ENCODE measurements at regions not wholly inside any gene's neighbourhood (a gene's known extent, or its start where the extent isn't known, plus 50 kb on each side); places are given as distances from the start of the nearest gene placed in this dataset.

DNA sequence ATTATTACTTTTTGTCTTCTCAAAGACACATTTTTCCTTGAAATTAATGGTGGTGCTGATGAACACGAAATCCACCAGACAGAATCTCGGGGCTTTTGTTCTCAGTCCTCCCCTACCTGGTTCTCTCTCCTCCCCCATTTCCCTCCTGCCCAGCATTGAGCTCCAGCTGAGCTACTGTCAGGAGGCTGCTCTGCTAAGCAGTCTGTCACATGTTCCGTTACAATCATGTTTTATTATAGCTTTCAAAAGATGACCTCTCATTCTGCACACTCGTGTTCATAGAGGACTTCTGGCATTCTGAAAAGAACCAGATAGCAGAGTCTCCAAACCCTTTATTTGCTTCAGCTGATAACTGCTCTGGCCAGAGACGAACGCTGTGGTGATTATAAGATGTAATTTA is 732.5 kb upstream of the RBFOX1 start:
- no peak for DNase-seq (ENCODE audit: low read depth, low spot score)

DNA sequence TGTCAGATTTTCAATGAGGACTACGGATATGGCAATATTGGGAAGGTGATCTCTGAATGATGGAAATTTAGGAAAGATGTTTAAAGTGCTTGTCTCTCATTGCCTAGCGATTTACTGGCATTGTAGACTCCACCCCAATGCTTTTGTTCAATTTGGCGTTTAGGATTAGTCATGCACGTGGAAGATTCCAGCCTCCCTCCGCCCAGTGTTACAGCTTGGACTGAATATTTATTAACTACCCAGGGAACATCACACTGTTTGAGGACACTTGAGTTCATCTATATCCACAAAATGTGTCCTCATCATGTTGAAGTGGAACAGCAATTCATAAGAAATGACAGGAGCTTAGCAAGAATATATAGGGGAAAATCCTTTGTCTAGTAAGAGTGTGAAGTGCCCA is 738.8 kb upstream of the RBFOX1 start:
- DNase-seq (ENCODE audit: low read depth, low spot score) = no peak

GRCh38 chr16:6576606-6577005 is 756.0 kb upstream of the RBFOX1 start:
- DNase-seq (ENCODE audit: low read depth, low spot score) = no peak

- DNase-seq (ENCODE audit: low read depth, low spot score) = no peak
These were observed 756.5 kb upstream of the RBFOX1 start for GRCh38 chr16:6576113-6576512.

DNA sequence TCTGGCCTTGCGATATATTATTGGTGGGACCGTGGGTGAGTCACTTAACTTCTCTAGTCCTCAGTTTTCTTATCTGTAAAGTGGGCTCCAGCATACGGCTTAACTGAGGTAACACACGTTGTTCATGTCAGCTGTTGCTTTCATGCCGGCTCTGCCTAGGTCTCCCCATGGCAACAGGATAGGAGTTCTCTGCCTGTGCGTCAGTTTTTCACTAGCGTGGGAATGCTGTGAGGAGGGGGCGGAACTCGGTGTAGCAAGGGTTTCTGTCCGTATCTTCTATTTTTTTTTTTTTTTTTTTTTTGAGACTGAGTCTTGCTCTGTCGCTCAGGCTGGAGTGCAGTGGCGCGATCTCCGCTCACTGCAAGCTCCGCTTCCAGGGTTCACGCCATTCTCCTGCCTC is 758.5 kb upstream of the RBFOX1 start:
- no peak for DNase-seq (ENCODE audit: low read depth, low spot score)

- DNase-seq (ENCODE audit: low read depth, low spot score) = no peak
These were observed 759.1 kb upstream of the RBFOX1 start for GRCh38 chr16:6573577-6573976.

DNA sequence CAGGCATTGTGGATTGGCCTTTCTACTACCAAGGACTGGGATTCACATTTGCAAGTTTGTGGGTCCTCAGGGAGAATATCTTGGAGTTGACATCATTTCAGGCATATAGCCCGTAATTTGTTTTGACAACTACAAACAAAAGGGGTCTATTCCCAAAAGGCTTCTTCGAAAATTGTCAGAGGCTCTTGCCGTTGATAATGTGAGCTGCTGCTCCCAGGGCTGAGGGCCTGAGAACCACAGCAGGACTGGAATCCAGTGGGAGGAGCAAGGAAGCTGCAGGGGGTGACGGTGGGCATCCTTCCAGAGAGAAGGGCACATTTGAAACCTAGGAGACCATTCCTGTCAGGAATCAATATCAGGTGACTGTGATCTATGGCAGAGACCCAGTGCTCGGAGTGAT is 761.6 kb upstream of the RBFOX1 start:
- DNase-seq (ENCODE audit: low read depth, low spot score) = no peak

- no peak for DNase-seq (ENCODE audit: low read depth, low spot score)
These were observed 762.1 kb upstream of the RBFOX1 start for GRCh38 chr16:6570530-6570929.

- no peak for DNase-seq (ENCODE audit: low read depth, low spot score)
These were observed 769.7 kb upstream of the RBFOX1 start for GRCh38 chr16:6562986-6563385.

- DNase-seq (ENCODE audit: low read depth, low spot score) = no peak
These were observed 772.1 kb upstream of the RBFOX1 start for GRCh38 chr16:6560306-6561100.

DNA sequence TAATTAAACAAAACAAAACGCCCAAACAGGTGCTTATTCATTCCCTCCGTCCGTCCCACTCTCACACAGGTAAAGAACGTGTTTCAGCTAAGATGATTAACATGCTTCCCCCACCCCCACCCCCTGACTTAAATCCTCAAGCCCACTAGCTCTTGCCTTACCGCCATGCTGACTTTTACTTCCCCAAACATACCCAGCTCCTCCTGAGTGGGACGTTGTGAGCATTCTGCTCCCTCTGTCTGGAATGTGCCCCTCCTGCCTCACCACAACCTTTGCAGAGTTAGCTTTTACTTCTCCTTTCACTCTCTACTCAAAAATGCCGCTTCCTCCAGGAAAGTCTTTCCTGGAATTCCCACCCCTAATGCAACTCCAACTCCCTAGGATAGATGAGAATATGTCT is 774.0 kb upstream of the RBFOX1 start:
- DNase-seq (ENCODE audit: low read depth, low spot score) = no peak

DNA sequence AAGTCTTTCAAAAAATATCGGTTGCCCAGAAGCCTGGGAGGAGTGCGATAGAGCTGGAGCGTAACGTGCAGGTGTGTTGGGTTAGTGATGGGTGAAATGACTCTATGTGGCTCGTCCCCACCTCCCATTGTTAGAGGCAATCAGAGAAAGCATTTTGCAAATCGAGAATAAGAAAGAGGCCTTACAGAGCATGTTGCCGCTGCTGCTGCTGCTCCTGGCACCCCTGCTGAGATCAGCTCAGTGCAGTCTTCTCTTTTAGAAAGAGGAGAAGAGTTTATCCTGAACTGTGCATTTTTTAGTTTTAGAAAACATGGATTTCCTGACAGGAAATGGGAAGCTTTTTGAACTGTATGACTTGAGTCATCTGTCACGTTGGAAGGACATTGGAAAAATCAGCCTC is 774.5 kb upstream of the RBFOX1 start:
- no peak for DNase-seq (ENCODE audit: low read depth, low spot score)

- DNase-seq (ENCODE audit: low read depth, low spot score) = no peak
These were observed 775.2 kb upstream of the RBFOX1 start for GRCh38 chr16:6557353-6558023.

GRCh38 chr16:6549415-6549814 is 783.2 kb upstream of the RBFOX1 start:
- no peak for DNase-seq (ENCODE audit: low read depth, low spot score)

DNA sequence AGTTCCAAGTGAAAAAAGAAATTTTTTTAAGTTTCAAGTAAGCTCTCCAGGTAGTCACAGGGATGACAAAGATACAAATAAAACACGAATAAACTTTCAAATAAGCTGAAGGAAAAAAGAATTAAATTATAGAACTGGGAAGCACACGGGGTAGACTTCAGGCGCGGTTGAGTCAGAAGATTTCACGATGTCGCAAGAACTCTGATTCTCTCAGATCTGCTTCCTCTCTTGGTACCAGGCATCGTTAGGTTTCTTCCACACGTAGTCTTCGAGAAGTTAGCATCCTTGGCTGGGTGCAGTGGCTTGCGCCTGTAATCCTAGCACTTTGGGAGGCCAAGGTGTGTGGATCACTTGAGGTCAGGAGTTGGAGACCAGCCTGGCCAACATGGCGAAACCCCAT is 784.1 kb upstream of the RBFOX1 start:
- DNase-seq (ENCODE audit: low read depth, low spot score) = no peak

- DNase-seq (ENCODE audit: low read depth, low spot score) = no peak
These were observed 785.5 kb upstream of the RBFOX1 start for GRCh38 chr16:6547131-6547530.

GRCh38 chr16:6545329-6545728 is 787.3 kb upstream of the RBFOX1 start:
- DNase-seq (ENCODE audit: low read depth, low spot score) = no peak

DNA sequence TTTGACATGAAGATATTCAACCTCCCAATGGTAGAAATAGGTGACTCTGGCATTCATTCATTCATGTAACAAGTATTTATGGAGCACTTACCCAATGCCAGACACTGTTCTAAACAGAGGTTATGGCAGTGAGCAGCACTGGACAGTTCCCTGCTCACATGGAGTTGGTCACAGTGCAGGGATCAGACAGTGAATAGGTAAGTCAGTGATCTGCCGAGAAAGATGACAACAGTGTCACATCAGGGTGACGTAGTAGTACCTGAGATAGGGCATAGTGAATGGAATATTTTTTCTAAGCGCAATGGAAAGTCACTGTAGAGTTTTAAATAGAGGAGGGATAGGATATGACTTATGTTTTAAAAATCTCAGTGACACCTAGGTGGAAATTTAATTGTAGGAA is 791.4 kb upstream of the RBFOX1 start:
- DNase-seq (ENCODE audit: low read depth, low spot score) = no peak

- DNase-seq (ENCODE audit: low read depth, low spot score) = no peak
These were observed 796.2 kb upstream of the RBFOX1 start for GRCh38 chr16:6536411-6536810.

GRCh38 chr16:6531067-6531466 is 801.6 kb upstream of the RBFOX1 start:
- no peak for DNase-seq (ENCODE audit: low read depth, low spot score)

DNA sequence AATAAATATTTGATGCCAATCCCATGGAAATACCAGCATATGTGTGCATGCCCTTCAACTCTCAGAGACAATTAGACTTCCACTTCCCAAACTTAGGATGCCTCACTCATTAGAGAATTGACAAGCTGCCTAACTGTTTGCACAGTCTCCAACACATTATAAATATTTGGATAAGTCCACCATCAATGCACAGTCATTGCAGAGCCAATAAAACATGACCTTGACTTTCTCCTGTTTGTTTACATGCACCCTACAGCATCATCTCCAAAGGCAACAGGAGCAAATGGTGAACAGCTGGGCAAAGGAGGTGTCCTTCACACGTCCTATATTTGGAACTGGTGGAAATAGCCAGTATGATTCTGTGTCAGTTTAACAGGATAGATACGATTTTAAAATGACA is 804.4 kb upstream of the RBFOX1 start:
- no peak for DNase-seq (ENCODE audit: low read depth, low spot score)

DNA sequence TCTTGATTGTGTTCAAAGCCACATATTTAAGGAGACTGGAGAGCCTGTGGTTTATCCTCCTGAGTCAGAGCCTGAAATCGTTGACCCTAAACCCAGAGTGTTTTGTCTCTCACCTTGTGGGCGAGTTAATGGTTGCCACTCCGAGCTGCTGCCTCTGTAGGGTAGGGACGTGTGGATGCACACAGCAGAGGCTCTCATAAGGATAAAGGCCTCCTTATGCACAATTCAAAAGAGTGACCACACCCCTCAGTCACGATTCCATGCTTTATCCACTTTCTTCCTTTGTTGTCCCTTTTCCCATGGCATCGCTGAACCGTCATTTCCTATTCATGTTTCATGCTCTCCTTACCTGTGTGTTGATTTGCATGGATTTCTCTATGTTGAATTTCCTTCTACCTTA is 805.0 kb upstream of the RBFOX1 start:
- no peak for DNase-seq (ENCODE audit: low read depth, low spot score)

DNA sequence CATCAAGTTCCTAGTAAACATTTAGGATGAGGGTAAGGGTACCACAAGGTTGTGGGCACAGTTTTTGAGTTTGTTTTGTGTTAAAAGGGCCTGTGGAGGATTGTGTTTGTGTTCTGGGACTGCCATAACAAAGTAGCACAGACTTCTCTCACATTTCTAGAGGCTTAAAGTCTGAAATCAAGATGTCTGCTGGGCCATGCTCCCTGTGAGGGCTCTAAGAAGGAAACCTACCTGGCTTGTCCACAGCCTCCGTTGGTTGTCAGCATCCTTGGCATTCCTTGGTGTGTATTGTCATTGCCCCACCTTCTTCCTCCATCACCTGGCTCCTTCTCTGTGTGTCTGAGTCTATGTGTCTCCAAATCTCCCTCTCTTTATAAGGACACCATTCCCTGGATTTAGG is 808.1 kb upstream of the RBFOX1 start:
- no peak for DNase-seq (ENCODE audit: low read depth, low spot score)

Data from smooth muscle cell of the brain vasculature (primary cell).